ENCODE measurements at regions not wholly inside any gene's neighbourhood (a gene's known extent, or its start where the extent isn't known, plus 50 kb on each side); places are given as distances from the start of the nearest gene placed in this dataset.

DNA sequence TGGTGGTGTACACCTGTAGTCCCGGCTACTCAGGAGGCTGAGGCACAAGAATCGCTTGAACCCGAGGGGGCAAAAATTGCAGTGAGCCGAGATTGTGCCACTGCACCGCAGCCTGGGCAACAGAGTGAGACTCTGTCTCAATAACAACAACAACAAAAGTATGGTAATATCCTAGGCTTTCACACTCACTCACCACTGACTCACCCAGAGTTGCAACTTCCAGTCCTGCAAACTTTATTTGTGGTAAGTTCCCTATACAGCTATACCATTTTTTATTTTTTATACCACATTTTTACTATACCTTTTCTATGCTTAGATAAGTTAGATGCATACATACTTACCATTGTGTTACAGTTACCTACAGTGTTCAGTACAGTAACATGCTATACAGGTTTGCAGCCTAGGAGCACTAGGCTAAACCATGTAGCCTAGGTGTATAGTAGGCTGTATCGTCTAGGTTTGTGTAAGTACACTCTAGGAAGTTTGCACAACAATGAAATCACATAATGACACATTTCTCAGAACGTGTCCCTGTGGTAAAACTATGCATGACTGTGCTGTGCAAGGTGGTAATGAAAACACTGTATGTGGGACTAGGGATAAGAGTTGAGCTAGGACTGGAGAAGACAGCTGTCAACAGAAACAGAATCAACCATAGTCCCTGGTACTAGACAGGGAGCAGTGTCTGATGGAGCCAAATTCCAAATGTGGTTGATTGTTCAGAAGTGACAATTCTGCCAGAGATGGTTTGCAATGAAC lies 109.5 kb upstream of the RAD23B start:
- no peak for DNase-seq (ENCODE audit: insufficient read length, low spot score)
- FAIRE-seq = no peak
- TF ChIP-seq, protein P1, sequence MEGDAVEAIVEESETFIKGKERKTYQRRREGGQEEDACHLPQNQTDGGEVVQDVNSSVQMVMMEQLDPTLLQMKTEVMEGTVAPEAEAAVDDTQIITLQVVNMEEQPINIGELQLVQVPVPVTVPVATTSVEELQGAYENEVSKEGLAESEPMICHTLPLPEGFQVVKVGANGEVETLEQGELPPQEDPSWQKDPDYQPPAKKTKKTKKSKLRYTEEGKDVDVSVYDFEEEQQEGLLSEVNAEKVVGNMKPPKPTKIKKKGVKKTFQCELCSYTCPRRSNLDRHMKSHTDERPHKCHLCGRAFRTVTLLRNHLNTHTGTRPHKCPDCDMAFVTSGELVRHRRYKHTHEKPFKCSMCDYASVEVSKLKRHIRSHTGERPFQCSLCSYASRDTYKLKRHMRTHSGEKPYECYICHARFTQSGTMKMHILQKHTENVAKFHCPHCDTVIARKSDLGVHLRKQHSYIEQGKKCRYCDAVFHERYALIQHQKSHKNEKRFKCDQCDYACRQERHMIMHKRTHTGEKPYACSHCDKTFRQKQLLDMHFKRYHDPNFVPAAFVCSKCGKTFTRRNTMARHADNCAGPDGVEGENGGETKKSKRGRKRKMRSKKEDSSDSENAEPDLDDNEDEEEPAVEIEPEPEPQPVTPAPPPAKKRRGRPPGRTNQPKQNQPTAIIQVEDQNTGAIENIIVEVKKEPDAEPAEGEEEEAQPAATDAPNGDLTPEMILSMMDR (IDR thresholded peaks at IDR 0.05; ENCODE audit: insufficient read depth, missing control alignments) = no peak

DNA sequence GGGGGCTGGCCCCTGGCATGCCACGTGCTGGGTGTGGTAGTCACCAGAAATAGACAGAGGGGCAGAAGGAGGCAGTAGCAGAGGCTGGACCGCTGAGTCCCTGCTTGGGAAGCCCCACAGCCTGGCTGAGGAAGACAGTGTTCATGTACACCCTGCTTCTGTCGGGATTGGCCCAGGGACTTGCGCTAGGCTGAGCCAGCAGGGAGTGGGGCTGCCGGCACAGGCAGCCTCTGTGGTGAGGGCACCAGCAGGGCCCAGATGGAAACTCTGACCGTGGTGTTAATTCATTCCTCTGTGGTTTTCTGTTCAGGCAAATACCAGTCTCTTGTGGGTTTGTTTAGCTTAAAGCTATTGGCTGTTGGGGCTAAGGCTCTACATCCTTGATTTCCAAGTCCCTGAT lies 108.6 kb upstream of the RAD23B start:
- TF ChIP-seq, protein P1 (IDR thresholded peaks at IDR 0.05; ENCODE audit: insufficient read depth, missing control alignments) = no peak
- DNase-seq (ENCODE audit: insufficient read length, low spot score) = no peak
- no peak for FAIRE-seq

DNA sequence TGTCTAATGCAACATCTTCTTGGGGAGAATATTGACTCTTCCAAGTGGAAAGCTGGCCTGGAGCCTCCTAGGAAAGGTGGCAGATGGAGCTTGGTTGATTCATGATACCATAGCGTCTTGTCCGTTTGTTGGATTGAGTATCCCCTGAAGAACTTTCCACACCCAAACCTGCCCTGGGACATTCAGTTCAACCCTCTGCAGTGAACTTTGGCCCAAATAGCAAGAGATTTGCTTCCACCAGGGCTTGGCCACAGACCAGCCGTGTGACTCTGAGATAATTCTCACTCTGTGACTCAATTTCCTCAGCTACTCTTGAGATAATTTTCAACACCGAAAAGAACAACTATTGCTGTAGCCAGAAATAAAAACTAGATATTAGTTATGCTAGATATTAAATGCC lies 108.0 kb upstream of the RAD23B start:
- DNase-seq (ENCODE audit: insufficient read length, low spot score) (no peak), FAIRE-seq (no peak)
- TF ChIP-seq, protein P1 (IDR thresholded peaks at IDR 0.05; ENCODE audit: insufficient read depth, missing control alignments) = no peak

DNA sequence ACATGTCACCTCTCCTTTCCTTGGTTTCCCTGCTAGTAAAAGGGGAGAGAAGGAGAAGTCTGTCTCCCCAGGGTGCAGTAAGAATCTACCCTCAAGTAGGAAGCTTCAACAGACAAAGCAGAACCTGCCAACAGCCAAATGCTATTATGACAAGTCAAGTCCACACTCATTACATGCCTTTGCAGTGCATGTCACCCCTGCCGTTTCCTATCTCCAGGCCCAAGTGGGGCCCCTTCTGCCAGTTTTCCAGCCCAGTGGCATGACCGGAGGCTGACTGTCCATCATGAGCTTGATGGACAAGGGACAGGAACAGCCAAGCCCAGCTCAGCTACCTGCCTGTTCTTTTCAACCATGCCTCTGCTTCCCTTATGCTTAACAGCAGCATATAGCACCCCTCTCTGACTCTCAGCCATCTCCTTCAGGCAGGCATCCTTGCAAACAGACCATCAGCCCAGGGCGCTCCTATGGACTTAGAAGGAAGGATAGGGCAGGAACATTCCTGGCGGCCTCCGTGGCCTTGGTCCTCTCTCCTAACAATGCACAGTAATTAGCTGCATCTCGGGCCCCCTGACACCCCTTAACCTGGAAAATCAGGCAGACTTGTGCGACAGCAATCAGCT lies 107.2 kb upstream of the RAD23B start:
- FAIRE-seq = no peak
- DNase-seq (ENCODE audit: insufficient read length, low spot score) = no peak
- TF ChIP-seq, protein P1 (IDR thresholded peaks at IDR 0.05; ENCODE audit: insufficient read depth, missing control alignments) = no peak

DNA sequence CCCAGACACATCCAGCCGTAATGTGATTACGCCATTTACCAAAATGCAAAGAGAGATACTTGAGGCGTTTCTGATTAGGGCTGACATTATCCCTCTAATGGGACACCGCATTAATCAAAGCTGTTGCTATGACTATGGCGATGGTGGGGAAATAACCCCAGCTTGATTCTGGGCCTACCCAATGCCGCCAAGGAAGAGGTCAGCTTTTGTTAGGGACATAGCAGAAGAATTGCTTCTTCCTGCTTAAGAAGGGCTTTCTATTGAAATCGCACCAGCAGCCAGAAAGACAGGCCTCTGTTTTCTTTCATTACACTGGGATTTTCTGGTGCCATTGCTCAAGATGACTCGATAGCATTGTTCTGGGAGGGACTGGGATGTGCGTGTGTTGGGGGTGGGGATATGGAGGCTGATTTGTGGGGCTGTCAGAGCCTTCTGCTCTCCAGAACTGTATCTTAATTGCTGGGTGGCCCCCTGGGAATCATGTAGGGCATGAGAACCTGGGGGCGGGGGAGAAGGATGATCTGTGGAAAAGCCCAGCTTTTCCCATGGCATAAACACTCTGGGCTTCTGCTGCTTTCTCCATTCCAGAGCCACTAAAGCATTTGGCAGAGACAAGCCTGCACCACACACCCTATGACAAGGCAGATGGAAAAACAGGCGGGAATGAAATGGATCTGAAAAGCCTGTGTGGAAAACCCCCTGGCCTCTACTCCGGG lies 106.5 kb upstream of the RAD23B start:
- TF ChIP-seq, protein P1 (IDR thresholded peaks at IDR 0.05; ENCODE audit: insufficient read depth, missing control alignments) = no peak
- FAIRE-seq = no peak
- no peak for DNase-seq (ENCODE audit: insufficient read length, low spot score)

DNA sequence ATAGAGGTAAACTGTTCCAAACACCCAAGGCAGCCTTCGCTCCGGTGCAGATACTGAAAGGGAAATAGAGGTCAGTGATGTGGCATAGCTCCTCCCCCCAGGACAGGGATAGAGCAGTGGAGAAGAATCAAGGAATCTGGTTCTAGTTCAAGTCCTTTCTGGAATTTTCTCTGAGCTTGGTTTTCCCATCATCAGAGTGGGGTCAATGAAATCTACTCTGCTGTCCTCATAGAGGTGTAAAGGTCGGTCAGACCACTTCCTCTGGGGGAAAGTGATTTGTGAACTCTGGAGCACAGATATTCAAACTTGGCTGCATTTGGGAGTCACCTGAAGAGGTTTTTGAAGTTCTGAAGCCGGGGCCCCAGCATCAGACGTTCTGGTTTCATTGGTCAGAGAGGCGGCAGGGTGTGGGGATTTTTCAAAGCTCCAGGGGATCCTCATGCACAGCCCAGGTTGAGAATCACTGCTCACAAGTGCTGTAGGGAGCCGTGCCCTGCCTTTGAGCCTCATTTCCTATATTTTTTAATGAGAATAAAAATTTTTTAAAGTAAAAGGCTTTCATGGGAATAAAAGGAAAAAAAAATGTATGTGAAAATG lies 105.7 kb upstream of the RAD23B start:
- DNase-seq (ENCODE audit: insufficient read length, low spot score) (no peak), FAIRE-seq (no peak)
- TF ChIP-seq, protein P1 (IDR thresholded peaks at IDR 0.05; ENCODE audit: insufficient read depth, missing control alignments) = no peak

All from D721Med (cell line).